ENCODE measurements at regions not wholly inside any gene's neighbourhood (a gene's known extent, or its start where the extent isn't known, plus 50 kb on each side); places are given as distances from the start of the nearest gene placed in this dataset.
A peak's percentile ranks its signal among the peaks of the same experiment; 100 is the strongest.

GRCh38 chr5:93926831-93927620, 185.6 kb upstream of the POU5F2 start:
- DNase-seq: no peak

- peak; percentile 28 for DNase-seq
Measured at GRCh38 chr5:93925321-93925720, 183.9 kb upstream of the POU5F2 start.

DNA sequence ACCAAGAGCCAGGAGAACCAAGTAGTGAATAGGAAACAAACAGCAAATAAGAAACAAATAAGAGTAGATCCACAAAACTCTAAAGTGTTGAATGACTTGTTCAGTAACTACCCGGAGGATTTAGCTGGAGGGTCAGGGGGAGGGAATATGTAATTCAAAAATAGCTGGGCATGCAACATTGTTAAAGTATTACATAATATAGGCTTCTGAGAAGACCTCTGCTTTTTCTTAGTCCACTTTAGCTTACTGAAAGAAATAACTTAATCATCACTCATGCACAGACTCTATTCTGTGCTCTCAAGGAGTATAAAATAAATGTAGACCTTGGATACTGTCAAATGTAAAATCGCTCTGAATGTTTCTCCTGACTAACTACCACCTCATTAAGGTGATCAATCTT, 183.2 kb upstream of the POU5F2 start:
- DNase-seq: no peak

DNA sequence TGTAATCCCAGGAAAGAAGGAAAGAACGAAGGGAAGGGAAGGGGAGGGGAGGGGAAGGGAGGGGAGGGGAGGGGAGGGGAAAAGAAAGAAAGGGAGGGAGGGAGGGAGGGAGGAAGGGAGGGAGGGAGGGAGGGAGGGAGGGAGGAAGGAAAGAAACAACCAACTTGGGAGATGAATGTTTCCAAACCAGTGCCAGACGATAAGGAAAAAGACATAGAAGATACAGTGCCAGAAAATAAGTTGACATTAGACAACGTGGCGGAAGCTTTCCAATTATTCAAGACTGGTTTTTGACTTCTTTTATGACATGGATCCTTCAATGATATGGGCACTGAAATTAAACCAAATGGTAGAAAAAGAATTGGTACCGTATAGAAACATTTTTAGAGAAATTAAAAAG, 181.2 kb upstream of the POU5F2 start:
- DNase-seq: no peak

DNA sequence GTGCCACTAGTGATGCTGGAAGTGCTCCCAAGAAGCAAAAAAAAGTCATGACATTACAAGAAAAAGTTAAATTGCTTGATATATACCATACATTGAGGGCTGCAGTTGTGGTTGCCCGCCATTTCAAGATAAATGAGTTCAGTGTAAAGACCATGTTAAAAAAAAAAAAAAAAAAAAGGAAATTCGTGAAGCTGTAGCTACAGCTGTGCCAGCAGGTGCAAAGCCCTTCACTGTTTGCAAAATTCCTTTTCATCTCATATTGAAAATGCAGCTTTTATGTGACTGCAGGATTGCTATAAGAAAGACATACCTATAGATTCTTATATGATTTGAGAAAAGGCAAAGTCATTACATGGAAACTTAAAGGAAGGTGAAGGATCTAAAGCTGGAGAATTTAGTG, 179.6 kb upstream of the POU5F2 start:
- no peak for DNase-seq

GRCh38 chr5:93916872-93917271, 175.5 kb upstream of the POU5F2 start:
- DNase-seq: no peak

DNA sequence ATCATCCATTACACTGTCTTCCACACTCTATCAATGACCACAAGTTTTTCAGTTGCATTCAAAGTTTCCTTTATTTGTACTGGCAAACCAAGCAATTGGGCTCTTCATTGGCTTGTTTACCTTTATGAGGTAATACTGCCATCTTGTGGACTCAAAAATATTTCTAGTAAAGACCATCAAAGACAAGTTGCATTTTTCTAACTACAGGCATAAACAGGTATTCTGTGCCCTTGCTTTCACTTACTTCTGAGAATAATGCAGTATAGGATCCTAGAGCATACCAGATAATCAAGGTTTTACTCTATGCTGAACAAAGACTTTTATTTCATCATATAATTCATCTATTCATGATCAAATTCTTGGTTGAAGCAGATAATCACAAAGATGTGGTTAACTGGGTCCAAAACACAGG, 173.7 kb upstream of the POU5F2 start:
- DNase-seq: peak; percentile 75

DNA sequence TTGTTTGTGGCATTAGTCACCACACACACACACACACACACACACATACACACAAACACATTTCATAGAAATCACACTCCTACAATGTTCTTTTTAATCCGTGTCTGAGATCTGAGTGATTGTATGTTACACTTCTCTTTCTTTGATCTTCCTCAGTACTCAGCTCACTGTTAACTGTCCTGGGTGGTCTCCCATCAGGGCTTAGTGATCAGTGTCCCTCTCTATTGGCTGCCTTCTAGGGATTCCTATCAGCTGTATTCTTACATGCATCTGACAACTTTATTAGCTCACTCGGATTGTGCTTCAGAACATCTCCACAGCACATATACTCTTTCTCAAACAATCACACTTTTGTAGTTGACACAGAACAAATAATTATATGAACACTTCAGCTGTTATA, 170.2 kb upstream of the POU5F2 start:
- peak; percentile 22 for DNase-seq

GRCh38 chr5:93909356-93909755, 168.0 kb upstream of the POU5F2 start:
- peak; percentile 36 for DNase-seq

DNA sequence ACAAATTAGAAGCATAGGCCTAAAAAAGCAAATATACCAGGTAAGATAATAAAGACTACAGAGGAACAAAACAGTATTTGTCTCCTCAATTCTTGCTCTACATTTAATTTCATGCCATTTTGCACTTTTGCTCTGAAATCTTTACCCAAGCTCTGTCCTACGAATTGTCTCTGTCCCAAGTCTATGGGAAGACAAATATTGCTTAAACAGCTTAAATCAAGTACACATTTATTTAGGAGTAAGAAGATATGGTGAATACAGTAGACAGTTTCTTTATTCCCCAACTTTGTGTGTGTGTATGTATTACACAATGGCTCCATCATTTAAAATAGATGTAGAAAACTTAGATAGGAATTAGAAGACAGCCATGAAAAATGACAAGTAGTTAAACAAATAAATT, 163.5 kb upstream of the POU5F2 start:
- DNase-seq: no peak

- peak; percentile 80 for DNase-seq
Measured at GRCh38 chr5:93902288-93902687, 160.9 kb upstream of the POU5F2 start.

DNA sequence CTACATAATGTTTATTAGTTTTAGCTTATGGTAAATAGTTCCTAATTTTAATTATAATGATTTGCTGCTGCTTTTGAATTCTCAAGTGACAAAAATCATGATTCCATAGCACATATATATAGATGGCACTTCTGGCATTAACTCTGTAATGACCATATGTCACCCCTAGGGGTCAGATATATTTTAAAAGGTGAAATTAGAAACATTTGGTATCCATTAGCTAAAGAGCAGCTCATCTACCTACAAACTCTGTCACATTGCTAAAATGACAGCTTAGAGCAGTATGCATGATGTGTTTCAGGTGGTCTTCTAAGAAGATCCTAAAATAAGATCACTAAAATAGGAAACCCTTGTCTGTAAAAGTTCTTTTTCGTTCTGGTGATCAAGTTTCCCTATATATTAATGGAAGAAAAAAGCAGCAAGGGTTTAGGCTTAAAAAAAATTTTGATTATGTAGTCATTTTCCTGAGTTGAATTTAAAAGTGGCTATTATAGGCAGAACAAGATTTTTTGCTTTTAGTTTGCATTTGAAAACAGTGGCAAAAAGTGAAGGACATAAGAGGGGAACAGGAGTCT, 157.7 kb upstream of the POU5F2 start:
- DNase-seq: peak; percentile 54

GRCh38 chr5:93894601-93895354, 153.4 kb upstream of the POU5F2 start:
- peak; percentile 49 for DNase-seq

GRCh38 chr5:93893075-93893474, 151.7 kb upstream of the POU5F2 start:
- DNase-seq: no peak

DNA sequence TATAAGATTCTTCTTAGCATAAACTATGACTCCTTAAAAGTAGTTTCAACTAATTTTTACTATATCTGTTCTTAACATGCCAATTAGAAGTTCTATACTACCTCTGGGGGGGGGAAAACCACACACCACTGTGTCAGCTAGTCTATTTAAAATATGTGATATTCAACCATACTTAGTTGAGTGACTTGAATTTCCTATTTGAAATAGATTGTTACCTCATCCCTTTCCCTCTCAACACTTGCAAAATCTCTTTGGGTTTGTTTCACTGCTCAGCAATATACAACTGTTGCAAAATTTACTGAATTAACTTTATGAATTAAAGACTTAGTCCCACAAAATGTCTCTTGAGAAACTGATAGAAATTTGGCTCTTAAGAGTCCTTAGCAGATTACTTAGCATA, 151.1 kb upstream of the POU5F2 start:
- no peak for DNase-seq

GRCh38 chr5:93891491-93892480, 150.4 kb upstream of the POU5F2 start:
- DNase-seq: peak; percentile 80

GRCh38 chr5:93890657-93891056, 149.3 kb upstream of the POU5F2 start:
- DNase-seq: no peak

DNA sequence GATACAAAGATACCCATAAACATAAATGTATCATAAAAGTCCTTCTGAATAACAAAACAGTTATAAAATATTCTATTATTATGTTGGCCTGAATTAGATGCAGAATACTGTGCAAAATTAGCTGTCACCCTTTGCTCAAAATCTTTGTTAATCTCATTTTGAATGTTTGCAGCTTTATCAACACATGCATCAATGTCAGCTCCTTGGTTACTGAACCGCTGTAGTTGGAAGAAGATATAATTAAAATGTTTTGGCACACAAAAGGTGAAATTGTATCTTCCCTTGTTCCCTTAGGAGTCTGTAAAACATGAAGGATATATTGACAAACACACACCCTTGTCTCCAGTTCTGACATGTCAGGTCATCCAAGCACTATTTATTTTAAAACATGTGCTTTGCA, 146.3 kb upstream of the POU5F2 start:
- DNase-seq: no peak

- peak; percentile 6 for DNase-seq
Measured at GRCh38 chr5:93886917-93887361, 145.5 kb upstream of the POU5F2 start.

GRCh38 chr5:93886098-93886806, 144.9 kb upstream of the POU5F2 start:
- DNase-seq: peak; percentile 7

DNA sequence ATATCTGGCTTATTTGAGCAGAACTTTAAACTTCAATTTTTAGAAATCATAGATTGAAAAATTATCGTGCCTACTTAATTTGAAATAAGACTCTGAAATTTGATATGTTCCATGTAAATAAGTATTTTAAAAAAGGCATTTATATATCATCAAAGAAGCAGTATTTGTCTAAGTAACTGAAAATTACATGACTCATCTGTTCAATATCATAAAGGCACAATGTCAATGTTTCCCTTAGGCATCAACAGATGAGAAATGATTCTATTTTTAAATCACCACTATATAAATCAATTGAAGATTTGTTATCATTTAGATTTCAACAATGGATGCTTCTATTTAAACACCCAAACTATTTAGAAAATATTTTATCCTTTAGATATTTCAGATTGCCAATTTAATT, 142.9 kb upstream of the POU5F2 start:
- DNase-seq: peak; percentile 71

DNA sequence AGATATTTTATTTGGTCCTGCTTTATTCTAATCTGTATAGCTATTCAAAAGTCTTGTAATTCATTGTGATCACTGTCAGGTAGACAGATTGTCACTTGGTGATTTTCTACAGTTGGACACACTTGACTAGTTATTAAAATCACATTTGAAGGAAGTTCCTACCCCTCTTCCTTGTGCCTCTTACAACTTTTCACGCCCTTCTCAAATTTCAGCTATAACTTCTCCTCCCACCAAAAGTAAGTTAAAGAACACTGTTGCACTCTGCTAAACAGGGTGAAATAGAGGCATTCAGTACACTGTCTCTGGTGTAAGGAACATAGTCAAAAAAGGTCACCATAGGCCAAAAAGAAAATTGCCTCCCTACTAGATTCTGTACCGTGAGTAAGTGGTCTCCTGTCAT, 142.1 kb upstream of the POU5F2 start:
- no peak for DNase-seq

Measured in DMS53 (cell line).